Mucosa of stomach (tissue), 1 donor: ENCODE measurements at regions not wholly inside any gene's neighbourhood (a gene's known extent, or its start where the extent isn't known, plus 50 kb on each side); places are given as distances from the start of the nearest gene placed in this dataset.

Experiments
- H3K27me3 ChIP-seq: one replicate; pipeline ENCODE4 v1.7.0; 2013; ENCODE audit warnings: mild to moderate bottlenecking, low read length; ENCODE audit not compliant: control insufficient read depth, insufficient read depth
- H3K36me3 ChIP-seq: one replicate; pipeline ENCODE4 v1.7.0; 2013; ENCODE audit warnings: low read length; ENCODE audit not compliant: control insufficient read depth, insufficient read depth
- H3K4me1 ChIP-seq: one replicate; pipeline ENCODE4 v1.7.0; 2013; ENCODE audit warnings: mild to moderate bottlenecking, low read length; ENCODE audit not compliant: control insufficient read depth, insufficient read depth
- H3K4me3 ChIP-seq: one replicate; pipeline ENCODE4 v1.7.0; 2013; ENCODE audit warnings: low read length
- H3K9ac ChIP-seq: one replicate; pipeline ENCODE4 v1.7.0; 2013; ENCODE audit warnings: mild to moderate bottlenecking, low read length, moderate library complexity
- H3K9me3 ChIP-seq: one replicate; pipeline ENCODE4 v1.7.0; 2013; ENCODE audit warnings: mild to moderate bottlenecking, low read length, moderate library complexity; ENCODE audit not compliant: control insufficient read depth
- donor health status: Pancreatic carcinoma.

GRCh38 chr2:2405780-2406179 lies 74.7 kb upstream of the MYT1L start:
- Histone ChIP-seq H3K4me1 (no peaks in the 10 kb centered on the region), H3K4me3 (no peak overlapping the region), H3K27me3 (no peaks in the 10 kb centered on the region), H3K9me3 (no peaks in the 10 kb centered on the region), H3K9ac (no peak overlapping the region), H3K36me3 (no peaks in the 10 kb centered on the region)

GRCh38 chr2:2400286-2401038 lies 69.4 kb upstream of the MYT1L start:
- Histone ChIP-seq H3K9me3 (no peaks in the 10 kb centered on the region), H3K4me1 (no peaks in the 10 kb centered on the region), H3K36me3 (no peaks in the 10 kb centered on the region), H3K9ac (no peak overlapping the region), H3K27me3 (no peaks in the 10 kb centered on the region), H3K4me3 (no peak overlapping the region)

GRCh38 chr2:2399396-2399795 lies 68.3 kb upstream of the MYT1L start:
- no peaks in the 10 kb centered on the region for H3K9me3 ChIP-seq
- H3K36me3 ChIP-seq: no peaks in the 10 kb centered on the region
- no peaks in the 10 kb centered on the region for H3K4me1 ChIP-seq
- H3K4me3 ChIP-seq: no peak overlapping the region
- no peak overlapping the region for H3K9ac ChIP-seq
- no peaks in the 10 kb centered on the region for H3K27me3 ChIP-seq

GRCh38 chr2:2392332-2392731 lies 61.3 kb upstream of the MYT1L start:
- H3K36me3 ChIP-seq: no peaks in the 10 kb centered on the region
- H3K4me3 ChIP-seq: no peak overlapping the region
- no peaks in the 10 kb centered on the region for H3K4me1 ChIP-seq
- H3K9ac ChIP-seq: no peak overlapping the region
- H3K9me3 ChIP-seq: no peaks in the 10 kb centered on the region
- H3K27me3 ChIP-seq: no peaks in the 10 kb centered on the region

DNA sequence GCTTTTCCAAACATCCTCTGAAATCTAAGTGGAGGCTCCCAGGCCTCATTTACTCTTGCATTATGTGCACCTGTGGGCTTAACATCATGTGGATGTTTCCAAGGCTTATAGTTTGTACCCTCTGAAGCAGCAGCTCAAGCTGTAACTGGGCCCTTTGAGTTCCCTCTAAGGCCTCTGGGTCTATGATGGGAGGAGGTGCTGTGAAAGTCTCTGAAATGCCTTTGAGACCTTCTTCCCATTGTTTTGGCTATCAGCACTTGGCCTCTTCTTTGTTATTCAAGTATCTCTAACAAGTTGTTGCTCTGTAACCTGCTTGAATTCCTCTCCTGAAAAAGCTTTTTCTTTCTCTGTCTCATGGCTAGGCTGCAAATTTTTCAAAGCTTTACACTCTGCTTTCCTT lies 58.1 kb upstream of the MYT1L start:
- H3K9ac ChIP-seq: no peak overlapping the region
- H3K4me3 ChIP-seq: no peak overlapping the region
- H3K36me3 ChIP-seq: no peaks in the 10 kb centered on the region
- H3K27me3 ChIP-seq: no peaks in the 10 kb centered on the region
- no peaks in the 10 kb centered on the region for H3K4me1 ChIP-seq
- H3K9me3 ChIP-seq: no peaks in the 10 kb centered on the region
